HUDEP-2 (cell line): ENCODE measurements at regions not wholly inside any gene's neighbourhood (a gene's known extent, or its start where the extent isn't known, plus 50 kb on each side); places are given as distances from the start of the nearest gene placed in this dataset.
"Not testable (repeated sequence)": the region's sequence is repeated elsewhere in the genome, so short reads cannot be mapped to it uniquely, and the experiment has no call there.

Experiments used
- DNase-seq, 76 experiments: peaks; one replicate each; lab custom pipeline; 2025; ENCODE audit not compliant: unreplicated experiment in 76 of 76; lab: John Stamatoyannopoulos, UW

DNA sequence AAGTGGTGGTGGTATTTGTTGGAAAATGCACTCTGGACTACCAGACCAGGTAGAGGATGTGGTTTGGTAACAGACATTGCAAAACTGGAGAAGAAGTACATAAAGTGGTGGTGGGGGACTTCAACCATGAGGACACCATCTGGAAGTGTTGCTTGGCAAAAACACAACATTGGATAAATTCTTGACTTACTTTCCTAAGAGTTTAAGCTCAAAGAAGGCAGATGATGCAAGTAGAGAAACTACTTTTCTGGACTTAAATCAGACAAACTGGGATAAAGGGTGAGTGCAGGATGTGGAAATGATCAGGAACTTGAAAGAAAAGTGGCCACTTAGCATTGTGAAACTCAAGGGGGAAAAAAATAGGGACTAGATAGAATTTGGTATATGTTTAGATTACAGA is 487.4 kb downstream of the ZEB2 start:
- DNase-seq: no peak

DNA sequence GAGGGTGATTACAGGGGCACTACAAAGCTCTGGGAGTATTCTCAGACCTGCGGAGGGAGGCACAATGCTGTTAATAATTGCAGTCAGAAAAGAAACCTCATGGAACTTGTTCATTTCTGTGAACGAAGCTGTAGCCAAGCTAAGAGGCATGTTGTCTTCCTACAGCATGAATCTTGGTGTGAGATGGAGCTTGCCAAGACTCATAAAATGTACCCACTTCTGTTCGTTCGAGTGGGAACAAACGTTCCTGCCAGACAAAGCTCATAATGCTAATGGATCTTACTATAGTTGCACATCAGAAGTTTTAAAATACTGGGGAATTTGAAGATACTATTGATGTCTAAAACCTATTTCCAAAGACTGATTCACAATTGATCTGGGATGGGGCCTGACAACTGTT is 489.1 kb downstream of the ZEB2 start:
- DNase-seq: no peak

DNA sequence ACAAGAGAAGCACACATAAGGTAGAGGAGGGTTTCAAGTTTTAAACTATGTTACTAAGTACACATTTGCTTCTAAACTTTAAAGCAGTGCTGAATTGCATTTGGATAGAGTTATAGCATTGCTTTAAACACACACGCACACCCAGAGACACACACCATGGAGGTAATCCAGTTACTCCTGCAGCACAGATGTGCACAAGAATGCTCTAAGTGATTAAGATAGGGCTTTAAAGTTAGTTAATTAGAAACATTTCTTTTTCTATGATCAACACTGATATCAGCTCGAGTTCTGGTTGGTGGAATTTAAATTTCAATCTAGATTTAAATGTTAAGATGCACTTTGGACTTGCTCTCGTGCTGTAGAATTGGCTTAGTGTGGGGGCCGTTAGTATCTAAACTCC is 492.3 kb downstream of the ZEB2 start:
- DNase-seq: no peak

DNA sequence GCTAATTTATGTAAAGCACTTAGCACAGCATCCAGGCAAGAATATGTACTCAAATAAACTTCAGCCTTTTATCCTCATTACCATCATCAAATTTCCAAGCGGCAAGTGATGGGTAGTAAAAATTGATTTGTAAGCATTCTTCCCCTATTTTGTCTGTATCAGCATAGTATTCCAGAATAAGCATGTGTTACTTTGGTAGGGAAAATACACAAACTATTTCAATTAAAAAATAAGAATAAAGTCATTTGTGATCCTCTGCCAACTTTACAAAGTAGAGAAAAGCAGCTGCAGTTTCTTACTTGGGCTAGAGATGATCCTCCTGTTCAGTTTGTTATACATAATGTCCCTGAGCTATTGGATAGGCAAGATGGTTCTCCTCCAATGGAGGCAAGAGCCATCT is 493.2 kb downstream of the ZEB2 start:
- no peak for DNase-seq

DNA sequence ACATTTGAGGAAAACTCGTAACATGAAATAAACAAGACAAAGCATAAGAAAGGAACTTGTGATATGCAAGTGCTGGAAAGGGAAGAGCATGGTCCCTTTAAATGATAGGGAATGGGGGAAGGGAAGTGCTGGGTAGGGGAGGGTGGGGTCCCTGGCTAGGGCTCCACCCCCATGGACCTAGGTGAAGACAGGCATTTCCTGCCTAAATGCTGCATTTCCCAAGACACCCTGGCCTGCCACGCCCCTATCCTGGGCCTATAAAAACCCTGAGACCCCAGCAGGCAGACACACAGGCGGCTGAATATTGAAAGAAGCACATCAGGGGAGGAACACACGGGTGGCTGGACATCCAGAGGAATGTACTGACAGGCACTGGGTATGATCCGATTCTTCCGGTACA is 499.9 kb downstream of the ZEB2 start:
- DNase-seq: no peak

DNA sequence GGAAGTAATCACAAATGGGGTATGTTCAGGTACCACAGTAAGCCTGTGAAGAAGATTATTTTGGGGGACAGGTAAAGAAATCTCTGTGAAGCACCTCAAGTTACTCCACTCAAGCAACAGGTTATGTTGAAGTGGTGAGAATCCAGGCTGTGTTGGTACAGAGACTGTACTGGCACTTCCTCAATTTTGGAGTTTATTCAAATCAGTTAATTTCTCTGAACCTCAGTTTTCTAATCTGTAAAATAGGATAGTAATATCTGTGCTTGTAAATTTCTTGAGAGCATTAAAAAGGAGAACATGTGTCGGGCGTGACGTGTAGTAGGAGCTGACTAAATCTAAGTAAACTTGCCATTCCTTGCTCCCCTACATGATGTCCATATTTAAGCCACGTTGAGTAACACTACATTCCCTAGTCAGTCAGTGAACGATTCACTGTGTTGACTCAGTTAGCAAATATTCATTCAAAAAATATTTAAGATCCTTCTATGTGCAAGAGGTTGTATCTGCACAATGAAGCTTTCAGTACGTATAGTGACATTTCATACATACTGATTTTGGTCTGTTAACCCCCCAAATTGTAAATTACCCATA is 504.2 kb downstream of the ZEB2 start:
- no peak for DNase-seq

DNA sequence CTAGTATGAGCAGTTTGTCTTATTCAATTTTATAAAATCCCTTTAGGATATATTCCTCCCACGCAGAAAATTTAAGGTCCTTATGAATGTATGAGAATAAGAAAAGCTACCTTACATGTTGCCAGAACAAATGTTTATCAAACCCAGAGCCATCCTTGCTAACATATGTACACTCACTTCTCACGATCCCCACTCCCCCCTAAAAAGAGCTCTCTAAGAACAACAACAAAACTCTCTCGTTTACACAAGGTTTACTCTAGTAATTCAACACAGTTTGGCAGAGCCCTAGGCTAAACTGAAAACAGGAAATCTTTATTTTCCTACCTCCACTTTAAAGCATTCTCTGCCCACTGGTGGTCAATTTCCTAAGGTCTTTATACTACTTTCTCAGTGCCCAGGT is 504.9 kb downstream of the ZEB2 start:
- DNase-seq: no peak

DNA sequence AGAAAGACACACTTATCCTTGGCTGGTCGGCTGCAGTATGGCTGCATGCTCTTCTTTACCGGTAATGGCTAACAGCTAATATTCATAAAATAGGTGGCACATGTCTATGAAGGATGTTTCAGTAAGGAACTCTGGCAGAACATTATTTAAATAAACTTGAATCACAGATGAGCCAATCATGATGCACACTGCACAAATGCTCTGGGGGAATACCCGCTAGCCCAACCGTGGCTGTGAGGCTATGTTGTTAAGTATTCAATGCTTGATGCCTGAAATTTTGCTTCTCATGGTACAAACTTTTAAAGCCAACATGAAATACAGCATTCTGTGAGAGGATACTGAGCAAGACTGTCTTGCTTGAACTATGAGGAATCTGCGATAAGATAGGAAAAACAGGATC is 505.8 kb downstream of the ZEB2 start:
- DNase-seq: no peak

DNA sequence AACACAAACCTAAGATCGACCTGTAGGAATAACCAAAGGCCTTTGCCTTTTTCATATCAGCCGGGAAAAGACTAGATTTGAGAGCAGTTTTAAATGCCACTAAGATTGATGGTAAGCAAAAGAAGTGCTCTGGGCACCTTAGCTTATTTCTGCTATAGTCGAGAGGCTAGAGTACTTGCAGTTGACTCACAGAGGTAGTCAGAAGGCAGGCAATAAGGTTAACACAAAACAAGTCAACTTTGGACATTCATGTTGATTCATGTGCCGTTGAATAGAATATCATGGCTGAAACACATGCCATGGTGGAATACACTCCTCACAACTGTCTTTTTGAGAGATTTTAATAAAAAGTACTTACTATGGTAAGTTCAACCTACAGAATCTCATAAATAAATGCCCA is 507.6 kb downstream of the ZEB2 start:
- no peak for DNase-seq

DNA sequence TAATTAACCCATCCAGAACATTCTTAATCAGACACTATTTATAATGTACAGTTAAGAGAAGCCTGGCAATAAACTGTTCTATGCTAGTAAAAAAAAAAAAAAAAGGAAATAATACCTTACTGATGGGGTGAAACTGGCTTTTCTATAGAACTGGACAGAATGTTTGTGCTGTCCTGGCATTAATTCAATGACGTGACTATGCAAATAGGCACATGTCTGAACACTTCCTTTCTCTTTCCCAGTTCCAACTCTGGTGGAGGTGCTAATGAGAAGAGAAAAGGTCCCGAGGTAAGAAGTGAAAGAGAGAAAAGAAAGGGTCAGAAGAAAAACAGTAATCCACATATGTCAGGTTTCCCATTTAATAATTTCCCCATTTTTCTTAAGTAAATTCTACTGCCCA is 508.4 kb downstream of the ZEB2 start:
- DNase-seq: no peak

DNA sequence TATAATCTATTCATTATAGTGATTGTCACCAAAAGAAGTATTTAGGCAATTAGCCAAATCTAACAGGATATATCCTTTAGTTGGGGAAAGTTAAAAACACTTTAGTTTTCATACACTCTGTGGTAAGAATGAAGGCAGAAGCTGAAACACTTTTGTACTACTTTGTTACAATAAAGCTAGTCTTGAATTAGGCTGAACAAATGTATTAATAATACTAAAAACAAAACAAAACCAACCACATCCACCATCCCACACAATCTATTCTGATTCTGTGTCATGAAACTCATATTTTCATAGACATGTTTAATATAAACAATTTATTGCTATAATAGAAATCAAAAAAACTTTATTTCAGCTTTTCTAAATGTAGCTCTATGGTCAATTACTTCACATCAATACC is 508.8 kb downstream of the ZEB2 start:
- no peak for DNase-seq

DNA sequence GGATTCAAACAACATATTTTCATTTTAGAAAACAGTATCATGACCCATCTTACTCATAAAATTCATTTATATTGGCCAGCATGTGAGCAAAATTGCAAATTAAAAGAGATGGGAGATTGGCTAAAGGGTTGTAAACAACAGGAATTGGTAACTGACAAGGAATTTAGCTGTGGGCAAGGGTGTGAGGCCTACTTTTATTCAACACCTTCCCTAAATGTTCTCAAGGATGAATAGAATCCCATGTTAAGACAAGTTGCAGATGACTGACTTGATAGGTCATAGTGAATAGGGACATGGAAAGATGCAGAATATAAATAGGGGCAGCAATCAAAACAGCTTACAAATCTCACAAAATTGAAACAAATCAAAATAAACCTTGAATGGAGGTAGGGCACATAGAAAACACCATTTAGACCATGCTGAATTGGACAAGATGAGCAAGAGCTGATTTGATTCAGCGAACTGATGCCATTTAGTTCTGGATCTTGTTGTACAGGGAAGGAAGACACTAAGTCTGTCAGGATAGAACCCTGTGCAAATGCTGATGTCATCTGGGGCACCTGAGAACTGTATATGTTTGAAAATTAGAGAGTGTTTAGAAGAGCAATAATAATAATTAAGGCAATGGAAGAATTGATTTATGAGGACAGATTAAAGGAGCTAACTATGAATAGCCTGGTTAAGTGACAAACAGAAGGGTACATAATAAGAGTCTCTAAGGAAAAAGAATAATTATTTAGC is 509.7 kb downstream of the ZEB2 start:
- DNase-seq: no peak

DNA sequence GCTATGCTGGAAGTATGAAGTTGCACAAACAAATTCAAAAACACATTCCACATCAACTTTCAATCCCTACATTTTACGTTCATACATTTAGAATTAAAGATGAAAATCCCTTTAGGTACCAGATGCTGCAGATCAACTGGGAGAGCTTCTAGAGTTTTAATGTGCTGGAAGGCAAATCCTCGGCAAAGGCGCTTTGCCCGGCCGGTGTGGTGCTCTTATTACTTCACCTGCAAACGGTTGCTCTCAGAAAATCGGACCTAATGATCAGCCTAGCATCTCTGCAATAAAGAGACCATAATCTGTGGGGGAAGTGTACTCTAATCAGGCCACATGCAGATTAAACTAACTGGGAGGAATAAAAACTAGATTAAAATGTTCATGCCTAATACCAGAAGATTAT is 513.8 kb downstream of the ZEB2 start:
- DNase-seq: no peak

DNA sequence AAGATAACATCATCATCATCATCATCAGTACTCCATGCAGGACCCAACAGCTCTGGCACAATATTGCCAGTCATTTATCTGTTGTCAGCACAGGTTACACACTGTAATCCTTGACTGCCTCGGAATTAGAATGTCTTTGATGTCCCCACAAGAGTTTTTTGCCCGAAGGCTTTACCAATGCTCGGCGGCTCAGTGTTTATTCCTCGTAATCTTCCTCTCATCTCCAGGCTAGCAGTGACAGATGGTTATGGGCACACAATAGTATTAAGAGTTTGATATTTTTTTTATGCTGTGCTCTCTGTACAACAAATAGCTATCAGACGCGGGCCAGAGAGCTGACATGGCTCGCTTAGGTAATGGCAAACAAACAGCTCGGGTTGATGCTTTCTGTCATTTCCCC is 515.2 kb downstream of the ZEB2 start:
- no peak for DNase-seq

DNA sequence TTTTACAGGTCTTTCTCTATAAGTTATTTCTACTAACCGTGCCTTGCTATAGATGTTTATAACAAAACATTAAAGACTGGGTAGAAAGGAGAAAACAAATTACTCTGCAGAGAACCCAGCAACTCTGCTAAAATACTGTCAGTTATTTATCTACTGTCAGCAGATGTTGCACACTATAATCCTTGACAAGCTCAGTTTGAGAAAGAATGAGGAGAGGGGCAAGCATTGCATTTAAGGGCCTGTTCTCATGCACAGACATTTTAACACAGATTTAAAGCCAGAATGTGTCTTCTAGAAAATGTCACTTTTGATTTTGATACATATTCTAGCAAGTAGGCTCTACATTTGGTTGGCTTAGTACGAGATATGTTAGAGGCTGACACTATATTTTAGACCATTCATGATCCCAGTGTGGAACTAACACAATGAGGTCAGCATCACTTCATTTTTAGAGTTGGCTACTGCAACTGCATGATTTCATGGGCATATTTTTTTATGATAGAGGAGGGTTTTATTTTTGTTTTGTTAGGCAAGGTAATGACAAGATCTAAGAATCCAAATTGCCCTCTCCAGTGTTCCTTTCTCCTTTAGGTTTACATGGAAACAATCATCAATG is 516.4 kb downstream of the ZEB2 start:
- no peak for DNase-seq

DNA sequence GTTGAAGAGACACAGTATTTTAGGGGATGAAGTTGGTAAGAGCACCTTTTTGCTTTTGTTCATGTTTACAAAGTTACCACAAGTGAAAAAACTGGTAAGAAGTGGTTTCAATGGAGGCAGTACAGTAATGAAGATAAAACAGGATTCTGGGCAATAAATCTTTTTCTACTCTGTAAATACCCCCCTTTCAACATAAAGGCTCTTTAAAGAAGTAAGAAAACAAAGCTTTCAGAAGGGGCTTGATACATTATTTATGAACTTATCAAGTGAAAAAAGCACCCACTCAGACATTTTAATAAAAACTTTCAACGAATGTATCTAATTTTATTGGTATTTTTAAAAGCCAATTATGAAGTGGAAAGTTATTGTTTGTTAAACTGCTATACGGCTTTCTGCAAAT is 522.9 kb downstream of the ZEB2 start:
- DNase-seq: no peak

DNA sequence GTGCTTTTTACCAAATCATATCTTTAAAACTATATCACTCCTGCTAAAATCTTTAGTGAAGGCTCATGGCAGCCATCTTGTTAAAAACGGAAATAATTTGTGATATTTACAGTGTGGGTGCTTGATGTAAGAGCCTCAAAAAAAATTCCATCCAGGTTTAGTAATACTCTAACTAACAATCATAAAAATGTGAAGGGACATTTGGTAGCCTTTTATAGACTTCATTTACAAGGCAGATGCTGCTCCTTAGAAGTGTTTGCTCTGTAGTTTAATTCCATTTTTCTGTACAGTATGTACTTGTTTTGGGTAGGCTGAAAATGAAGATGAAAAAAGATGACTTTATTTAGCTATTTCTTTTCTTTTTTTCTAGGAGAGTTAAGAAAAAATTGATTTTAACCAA is 525.0 kb downstream of the ZEB2 start:
- DNase-seq: no peak

DNA sequence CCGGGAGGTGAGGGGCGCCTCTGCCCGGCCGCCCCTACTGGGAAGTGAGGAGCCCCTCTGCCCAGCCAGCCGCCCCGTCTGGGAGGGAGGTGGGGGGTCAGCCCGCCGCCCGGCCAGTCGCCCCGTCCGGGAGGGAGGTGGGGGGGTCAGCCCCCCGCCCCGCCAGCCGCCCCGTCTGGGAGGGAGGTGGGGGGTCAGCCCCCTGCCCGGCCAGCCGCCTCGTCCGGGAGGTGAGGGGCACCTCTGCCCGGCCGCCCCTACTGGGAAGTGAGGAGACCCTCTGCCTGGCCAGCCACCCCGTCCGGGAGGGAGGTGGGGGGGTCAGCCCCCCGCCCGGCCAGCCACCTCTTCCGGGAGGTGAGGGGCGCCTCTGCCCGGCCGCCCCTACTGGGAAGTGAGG is 528.3 kb downstream of the ZEB2 start:
- DNase-seq: not testable (repeated sequence)

DNA sequence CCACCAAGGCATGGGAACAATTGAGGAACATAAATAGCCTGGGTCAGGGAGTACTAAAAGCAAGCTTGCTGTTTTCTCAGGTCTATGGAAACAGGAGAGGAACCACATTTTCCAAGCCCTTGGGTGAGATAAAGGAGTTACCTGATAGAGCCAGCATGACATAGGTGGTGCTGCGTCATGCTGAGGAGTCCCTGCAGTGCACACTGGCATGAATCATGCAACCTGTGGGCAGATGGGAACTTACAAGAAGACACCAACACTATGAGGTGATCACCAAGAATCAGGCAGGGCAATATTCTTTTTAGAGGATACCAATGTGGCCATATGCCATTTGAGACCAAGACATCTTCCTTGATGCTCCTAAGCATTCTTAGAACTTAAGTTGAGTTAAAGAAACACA is 531.8 kb downstream of the ZEB2 start:
- DNase-seq: no peak

DNA sequence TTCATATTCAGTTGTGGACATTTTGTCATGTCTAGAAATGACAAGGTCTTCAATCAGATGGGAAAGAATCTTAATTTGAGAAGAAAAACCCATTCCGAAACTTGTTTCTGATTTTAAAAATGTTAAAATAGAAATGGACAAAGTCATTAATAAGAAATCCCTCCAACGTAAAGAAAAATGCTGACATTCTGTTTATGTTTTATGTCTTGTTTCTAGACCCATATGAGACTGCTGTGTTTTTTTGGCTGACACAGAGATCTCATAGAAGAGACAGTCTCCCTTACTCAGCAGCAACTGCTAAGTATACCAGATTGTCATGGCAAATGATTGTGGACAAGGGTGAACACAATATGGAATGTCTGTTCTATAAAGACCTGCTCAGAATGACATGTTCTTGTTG is 538.5 kb downstream of the ZEB2 start:
- DNase-seq: no peak

DNA sequence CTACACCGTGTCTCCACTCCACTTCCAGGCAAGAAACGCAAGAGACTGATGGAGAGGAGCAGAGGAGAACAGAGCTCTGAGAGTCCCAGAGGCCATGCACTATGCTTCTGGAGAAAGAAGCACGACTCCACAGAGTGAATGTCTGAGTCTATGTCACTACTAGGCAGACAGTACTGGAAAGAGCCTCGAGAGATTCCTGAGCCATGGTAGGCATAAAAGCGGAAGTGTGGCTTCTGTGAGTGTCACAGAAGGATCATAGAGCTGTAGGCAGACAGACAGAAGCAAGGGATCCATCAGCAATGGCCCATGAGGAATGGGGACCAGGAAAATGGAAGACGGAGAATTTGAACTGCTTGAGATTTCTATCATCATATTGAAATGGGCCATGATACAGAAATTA is 542.6 kb downstream of the ZEB2 start:
- no peak for DNase-seq

DNA sequence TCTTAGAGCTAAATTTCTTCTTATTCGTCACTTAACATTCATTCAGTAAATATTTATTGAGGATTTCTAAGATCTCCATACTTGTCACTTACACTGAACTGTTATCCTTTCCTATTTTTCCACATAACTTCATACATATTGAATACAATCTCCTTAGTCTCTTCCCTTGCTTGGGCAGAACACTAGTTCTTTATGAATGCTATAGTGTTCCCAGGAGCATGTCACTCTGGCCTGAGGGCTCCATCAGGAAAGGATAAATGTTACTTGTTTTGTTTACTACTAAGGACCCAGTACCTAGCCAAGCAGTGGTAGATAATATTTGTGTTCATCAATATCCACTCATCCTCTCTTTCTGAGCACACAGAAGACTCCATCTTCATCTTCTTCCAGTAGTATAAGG is 544.7 kb downstream of the ZEB2 start:
- no peak for DNase-seq
